Stomach (tissue), 4 donors: ENCODE measurements at regions not wholly inside any gene's neighbourhood (a gene's known extent, or its start where the extent isn't known, plus 50 kb on each side); places are given as distances from the start of the nearest gene placed in this dataset.

Source experiments
- POLR2A ChIP-seq, 4 donors: fragments of 450-650 bp; IDR thresholded peaks; one replicate each; pipeline ENCODE4 v1.6.1; 2016; ENCODE audit warnings: antibody characterized with exemption in 4 of 4, control low read depth in 2 of 4, mild to moderate bottlenecking in 1 of 4, moderate library complexity in 1 of 4
- POLR2AphosphoS5 ChIP-seq, 3 donors: sonication (generic); formaldehyde crosslinking; IDR thresholded peaks; one replicate each; pipeline ENCODE4 v1.6.1; 2016; ENCODE audit warnings: antibody characterized with exemption in 3 of 3

GRCh38 chr19:29089315-29089870 lies 123.6 kb downstream of the UQCRFS1 start:
- TF ChIP-seq POLR2A (IDR thresholded peaks at IDR 0.05) (no peak), POLR2AphosphoS5 (IDR thresholded peaks at IDR 0.05) (no peak)
